ENCODE measurements at regions not wholly inside any gene's neighbourhood (a gene's known extent, or its start where the extent isn't known, plus 50 kb on each side); places are given as distances from the start of the nearest gene placed in this dataset.

- TF ChIP-seq CTCF (conservative IDR thresholded peaks at IDR 0.05 in 1 of 2, IDR thresholded peaks at IDR 0.05 in 1 of 2; ENCODE audit: extremely low read depth in 1 of 2, insufficient read depth in 1 of 2, low read depth in 1 of 2, low read length in 2 of 2) (no peak), EZH2 (IDR thresholded peaks at IDR 0.05; ENCODE audit: borderline replicate concordance, low read length) (no peak)
These were observed 212.6 kb upstream of the MSX2 start for GRCh38 chr5:174511714-174512253.

All from mammary epithelial cell (primary cell).